ENCODE measurements at regions not wholly inside any gene's neighbourhood (a gene's known extent, or its start where the extent isn't known, plus 50 kb on each side); places are given as distances from the start of the nearest gene placed in this dataset.

DNA sequence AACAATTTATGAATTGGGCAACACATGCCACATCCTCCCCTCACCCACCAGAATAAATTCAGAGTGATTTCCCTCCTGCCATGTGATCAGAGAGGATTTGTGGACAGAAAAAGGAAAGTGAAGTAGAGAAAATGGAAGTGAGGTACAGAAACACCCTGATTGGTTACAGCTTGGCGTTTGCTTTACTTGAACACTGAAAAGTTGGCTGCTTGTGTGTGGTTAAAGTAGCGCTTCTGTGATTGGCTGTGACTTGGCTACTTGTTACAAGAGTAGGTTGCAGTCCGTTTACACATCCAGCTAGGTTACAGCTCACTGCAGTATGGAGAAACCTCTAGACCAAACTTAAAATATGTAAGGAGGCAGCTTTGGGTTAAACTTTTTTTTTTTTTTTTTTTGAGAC, 205.2 kb upstream of the ZNF608 start (continued):
- TF ChIP-seq, protein P1, sequence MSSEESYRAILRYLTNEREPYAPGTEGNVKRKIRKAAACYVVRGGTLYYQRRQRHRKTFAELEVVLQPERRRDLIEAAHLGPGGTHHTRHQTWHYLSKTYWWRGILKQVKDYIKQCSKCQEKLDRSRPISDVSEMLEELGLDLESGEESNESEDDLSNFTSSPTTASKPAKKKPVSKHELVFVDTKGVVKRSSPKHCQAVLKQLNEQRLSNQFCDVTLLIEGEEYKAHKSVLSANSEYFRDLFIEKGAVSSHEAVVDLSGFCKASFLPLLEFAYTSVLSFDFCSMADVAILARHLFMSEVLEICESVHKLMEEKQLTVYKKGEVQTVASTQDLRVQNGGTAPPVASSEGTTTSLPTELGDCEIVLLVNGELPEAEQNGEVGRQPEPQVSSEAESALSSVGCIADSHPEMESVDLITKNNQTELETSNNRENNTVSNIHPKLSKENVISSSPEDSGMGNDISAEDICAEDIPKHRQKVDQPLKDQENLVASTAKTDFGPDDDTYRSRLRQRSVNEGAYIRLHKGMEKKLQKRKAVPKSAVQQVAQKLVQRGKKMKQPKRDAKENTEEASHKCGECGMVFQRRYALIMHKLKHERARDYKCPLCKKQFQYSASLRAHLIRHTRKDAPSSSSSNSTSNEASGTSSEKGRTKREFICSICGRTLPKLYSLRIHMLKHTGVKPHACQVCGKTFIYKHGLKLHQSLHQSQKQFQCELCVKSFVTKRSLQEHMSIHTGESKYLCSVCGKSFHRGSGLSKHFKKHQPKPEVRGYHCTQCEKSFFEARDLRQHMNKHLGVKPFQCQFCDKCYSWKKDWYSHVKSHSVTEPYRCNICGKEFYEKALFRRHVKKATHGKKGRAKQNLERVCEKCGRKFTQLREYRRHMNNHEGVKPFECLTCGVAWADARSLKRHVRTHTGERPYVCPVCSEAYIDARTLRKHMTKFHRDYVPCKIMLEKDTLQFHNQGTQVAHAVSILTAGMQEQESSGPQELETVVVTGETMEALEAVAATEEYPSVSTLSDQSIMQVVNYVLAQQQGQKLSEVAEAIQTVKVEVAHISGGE (CRISPR knock-in tag; IDR thresholded peaks at IDR 0.05) = no peak
- TF ChIP-seq RAD51 (IDR thresholded peaks at IDR 0.05) = 0 out of 2 replicates have a peak, but pooled peaks have one; percentile 16
- TF ChIP-seq POLR2AphosphoS5 (IDR thresholded peaks at IDR 0.05; ENCODE audit: low read length) = peak; percentile 64
- peak; percentile 63 for TF ChIP-seq RUNX3 (IDR thresholded peaks at IDR 0.05; ENCODE audit: low read length)
- no peak for TF ChIP-seq TARDBP (IDR thresholded peaks at IDR 0.05; ENCODE audit: borderline replicate concordance)
- TF ChIP-seq, protein P2, sequence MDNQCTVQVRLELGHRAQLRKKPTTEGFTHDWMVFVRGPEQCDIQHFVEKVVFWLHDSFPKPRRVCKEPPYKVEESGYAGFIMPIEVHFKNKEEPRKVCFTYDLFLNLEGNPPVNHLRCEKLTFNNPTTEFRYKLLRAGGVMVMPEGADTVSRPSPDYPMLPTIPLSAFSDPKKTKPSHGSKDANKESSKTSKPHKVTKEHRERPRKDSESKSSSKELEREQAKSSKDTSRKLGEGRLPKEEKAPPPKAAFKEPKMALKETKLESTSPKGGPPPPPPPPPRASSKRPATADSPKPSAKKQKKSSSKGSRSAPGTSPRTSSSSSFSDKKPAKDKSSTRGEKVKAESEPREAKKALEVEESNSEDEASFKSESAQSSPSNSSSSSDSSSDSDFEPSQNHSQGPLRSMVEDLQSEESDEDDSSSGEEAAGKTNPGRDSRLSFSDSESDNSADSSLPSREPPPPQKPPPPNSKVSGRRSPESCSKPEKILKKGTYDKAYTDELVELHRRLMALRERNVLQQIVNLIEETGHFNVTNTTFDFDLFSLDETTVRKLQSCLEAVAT (IDR thresholded peaks at IDR 0.05) = no peak; the same call in 1 of the 2 replicates
- TF ChIP-seq IKZF2 (IDR thresholded peaks at IDR 0.05) = no peak
- TF ChIP-seq BACH1 (IDR thresholded peaks at IDR 0.05; ENCODE audit: borderline replicate concordance) = no peak
- no peak for TF ChIP-seq PAX5 (IDR thresholded peaks at IDR 0.05; ENCODE audit: borderline replicate concordance, low read depth, low read length)
- peak; percentile 11; the same call in 1 of the 2 replicates for TF ChIP-seq CREB1 (IDR thresholded peaks at IDR 0.05; ENCODE audit: low read depth)
- no peak for TF ChIP-seq SMAD1 (IDR thresholded peaks at IDR 0.05; ENCODE audit: low read depth, partially characterized antibody)
- no peak for TF ChIP-seq ZNF384 (IDR thresholded peaks at IDR 0.05; ENCODE audit: borderline replicate concordance, low read depth, low read length)

Data from GM12878 (cell line).